ENCODE measurements at regions not wholly inside any gene's neighbourhood (a gene's known extent, or its start where the extent isn't known, plus 50 kb on each side); places are given as distances from the start of the nearest gene placed in this dataset.

- TF ChIP-seq CTCF (conservative IDR thresholded peaks at IDR 0.05 in 1 of 2, IDR thresholded peaks at IDR 0.05 in 1 of 2; ENCODE audit: low read depth in 1 of 2, low read length in 2 of 2) (no peak), EZH2 (IDR thresholded peaks at IDR 0.05; ENCODE audit: low read length, missing control alignments) (no peak)
These were observed 829.3 kb downstream of the SH3BGRL start for GRCh38 chrX:82031250-82031649.

Measured in fibroblast of lung (primary cell).